ENCODE measurements at regions not wholly inside any gene's neighbourhood (a gene's known extent, or its start where the extent isn't known, plus 50 kb on each side); places are given as distances from the start of the nearest gene placed in this dataset.

GRCh38 chr11:37597776-37598175 lies 999.7 kb upstream of the RAG2 start:
- no peaks in the 10 kb centered on the region for H4K20me1 ChIP-seq (ENCODE audit: insufficient read depth, low read depth, low read length)
- no peak overlapping the region for H3K9ac ChIP-seq (ENCODE audit: low read length)
- H3K27me3 ChIP-seq (ENCODE audit: low read length): no peaks in the 10 kb centered on the region
- H3K36me3 ChIP-seq (ENCODE audit: insufficient read depth, low read length): no peaks in the 10 kb centered on the region
- no peaks in the 10 kb centered on the region for H3K9me2 ChIP-seq (replicated peaks; ENCODE audit: insufficient read depth, low read length)
- peaks cover 29% of the 10 kb centered on the region for H3K9me3 ChIP-seq (ENCODE audit: low read length)
- no peak overlapping the region for H3K4me3 ChIP-seq (ENCODE audit: low read length)
- H3K27ac ChIP-seq (ENCODE audit: low read length): no peak overlapping the region
- no peaks in the 10 kb centered on the region for H3K4me1 ChIP-seq (ENCODE audit: low read length)
- H3K4me2 ChIP-seq (ENCODE audit: low read depth, low read length, poor library complexity, severe bottlenecking): no peak overlapping the region
- no peaks in the 10 kb centered on the region for H3K79me2 ChIP-seq (ENCODE audit: low read length)
- DNase-seq: no peak
- no peak overlapping the region for H2AFZ ChIP-seq (ENCODE audit: low read length)

- no peaks in the 10 kb centered on the region for H3K4me1 ChIP-seq (ENCODE audit: low read length)
- no peak overlapping the region for H2AFZ ChIP-seq (ENCODE audit: low read length)
- no peaks in the 10 kb centered on the region for H3K27me3 ChIP-seq (ENCODE audit: low read length)
- no peak overlapping the region for H3K27ac ChIP-seq (ENCODE audit: low read length)
- H3K9me2 ChIP-seq (replicated peaks; ENCODE audit: insufficient read depth, low read length): no peaks in the 10 kb centered on the region
- peaks cover 20% of the 10 kb centered on the region for H3K9me3 ChIP-seq (ENCODE audit: low read length)
- H3K4me2 ChIP-seq (ENCODE audit: low read depth, low read length, poor library complexity, severe bottlenecking): no peak overlapping the region
- no peaks in the 10 kb centered on the region for H3K79me2 ChIP-seq (ENCODE audit: low read length)
- DNase-seq: no peak
- no peaks in the 10 kb centered on the region for H3K36me3 ChIP-seq (ENCODE audit: insufficient read depth, low read length)
- H4K20me1 ChIP-seq (ENCODE audit: insufficient read depth, low read depth, low read length): no peaks in the 10 kb centered on the region
- H3K4me3 ChIP-seq (ENCODE audit: low read length): no peak overlapping the region
- no peak overlapping the region for H3K9ac ChIP-seq (ENCODE audit: low read length)
These were observed 997.8 kb upstream of the RAG2 start for GRCh38 chr11:37595845-37596244.

GRCh38 chr11:37574361-37574760 lies 976.3 kb upstream of the RAG2 start:
- Histone ChIP-seq H2AFZ (ENCODE audit: low read length) (no peak overlapping the region), H3K79me2 (ENCODE audit: low read length) (no peaks in the 10 kb centered on the region), H3K36me3 (ENCODE audit: insufficient read depth, low read length) (no peaks in the 10 kb centered on the region), H3K9me2 (replicated peaks; ENCODE audit: insufficient read depth, low read length) (no peaks in the 10 kb centered on the region), H3K4me3 (ENCODE audit: low read length) (no peak overlapping the region), H4K20me1 (ENCODE audit: insufficient read depth, low read depth, low read length) (no peaks in the 10 kb centered on the region), H3K9me3 (ENCODE audit: low read length) (peaks cover 27% of the 10 kb centered on the region), H3K4me2 (ENCODE audit: low read depth, low read length, poor library complexity, severe bottlenecking) (no peak overlapping the region), H3K27me3 (ENCODE audit: low read length) (no peaks in the 10 kb centered on the region), H3K27ac (ENCODE audit: low read length) (no peak overlapping the region), H3K9ac (ENCODE audit: low read length) (no peak overlapping the region), H3K4me1 (ENCODE audit: low read length) (no peaks in the 10 kb centered on the region)
- DNase-seq: no peak

- no peak overlapping the region for H3K4me2 ChIP-seq (ENCODE audit: low read depth, low read length, poor library complexity, severe bottlenecking)
- no peaks in the 10 kb centered on the region for H4K20me1 ChIP-seq (ENCODE audit: insufficient read depth, low read depth, low read length)
- DNase-seq: no peak
- H2AFZ ChIP-seq (ENCODE audit: low read length): no peak overlapping the region
- no peaks in the 10 kb centered on the region for H3K27me3 ChIP-seq (ENCODE audit: low read length)
- no peaks in the 10 kb centered on the region for H3K79me2 ChIP-seq (ENCODE audit: low read length)
- H3K4me1 ChIP-seq (ENCODE audit: low read length): no peaks in the 10 kb centered on the region
- H3K9me3 ChIP-seq (ENCODE audit: low read length): peaks cover 36% of the 10 kb centered on the region
- no peak overlapping the region for H3K9ac ChIP-seq (ENCODE audit: low read length)
- no peak overlapping the region for H3K4me3 ChIP-seq (ENCODE audit: low read length)
- H3K27ac ChIP-seq (ENCODE audit: low read length): no peak overlapping the region
- H3K9me2 ChIP-seq (replicated peaks; ENCODE audit: insufficient read depth, low read length): no peaks in the 10 kb centered on the region
- no peaks in the 10 kb centered on the region for H3K36me3 ChIP-seq (ENCODE audit: insufficient read depth, low read length)
These were observed 974.6 kb upstream of the RAG2 start for GRCh38 chr11:37572491-37573171.

GRCh38 chr11:37571246-37571645 lies 973.2 kb upstream of the RAG2 start:
- H3K27ac ChIP-seq (ENCODE audit: low read length): no peak overlapping the region
- H3K9me3 ChIP-seq (ENCODE audit: low read length): peaks cover 36% of the 10 kb centered on the region
- no peak overlapping the region for H3K4me3 ChIP-seq (ENCODE audit: low read length)
- H3K4me1 ChIP-seq (ENCODE audit: low read length): no peaks in the 10 kb centered on the region
- DNase-seq: no peak
- H3K9ac ChIP-seq (ENCODE audit: low read length): no peak overlapping the region
- no peaks in the 10 kb centered on the region for H3K36me3 ChIP-seq (ENCODE audit: insufficient read depth, low read length)
- H3K4me2 ChIP-seq (ENCODE audit: low read depth, low read length, poor library complexity, severe bottlenecking): no peak overlapping the region
- H3K9me2 ChIP-seq (replicated peaks; ENCODE audit: insufficient read depth, low read length): no peaks in the 10 kb centered on the region
- no peaks in the 10 kb centered on the region for H3K79me2 ChIP-seq (ENCODE audit: low read length)
- no peaks in the 10 kb centered on the region for H3K27me3 ChIP-seq (ENCODE audit: low read length)
- H4K20me1 ChIP-seq (ENCODE audit: insufficient read depth, low read depth, low read length): no peaks in the 10 kb centered on the region
- no peak overlapping the region for H2AFZ ChIP-seq (ENCODE audit: low read length)

GRCh38 chr11:37560991-37561390 lies 963.0 kb upstream of the RAG2 start:
- no peaks in the 10 kb centered on the region for H3K4me1 ChIP-seq (ENCODE audit: low read length)
- H3K9me2 ChIP-seq (replicated peaks; ENCODE audit: insufficient read depth, low read length): no peaks in the 10 kb centered on the region
- no peaks in the 10 kb centered on the region for H3K36me3 ChIP-seq (ENCODE audit: insufficient read depth, low read length)
- H3K79me2 ChIP-seq (ENCODE audit: low read length): no peaks in the 10 kb centered on the region
- peaks cover 28% of the 10 kb centered on the region for H3K9me3 ChIP-seq (ENCODE audit: low read length)
- H3K9ac ChIP-seq (ENCODE audit: low read length): no peak overlapping the region
- H4K20me1 ChIP-seq (ENCODE audit: insufficient read depth, low read depth, low read length): no peaks in the 10 kb centered on the region
- no peak overlapping the region for H3K27ac ChIP-seq (ENCODE audit: low read length)
- H2AFZ ChIP-seq (ENCODE audit: low read length): no peak overlapping the region
- no peak overlapping the region for H3K4me3 ChIP-seq (ENCODE audit: low read length)
- H3K27me3 ChIP-seq (ENCODE audit: low read length): no peaks in the 10 kb centered on the region
- DNase-seq: no peak
- no peak overlapping the region for H3K4me2 ChIP-seq (ENCODE audit: low read depth, low read length, poor library complexity, severe bottlenecking)

- no peaks in the 10 kb centered on the region for H3K36me3 ChIP-seq (ENCODE audit: insufficient read depth, low read length)
- no peaks in the 10 kb centered on the region for H3K79me2 ChIP-seq (ENCODE audit: low read length)
- H3K27ac ChIP-seq (ENCODE audit: low read length): no peak overlapping the region
- no peak overlapping the region for H3K4me3 ChIP-seq (ENCODE audit: low read length)
- no peaks in the 10 kb centered on the region for H3K27me3 ChIP-seq (ENCODE audit: low read length)
- H4K20me1 ChIP-seq (ENCODE audit: insufficient read depth, low read depth, low read length): no peaks in the 10 kb centered on the region
- no peaks in the 10 kb centered on the region for H3K9me2 ChIP-seq (replicated peaks; ENCODE audit: insufficient read depth, low read length)
- H3K4me2 ChIP-seq (ENCODE audit: low read depth, low read length, poor library complexity, severe bottlenecking): no peak overlapping the region
- H3K9ac ChIP-seq (ENCODE audit: low read length): no peak overlapping the region
- no peaks in the 10 kb centered on the region for H3K4me1 ChIP-seq (ENCODE audit: low read length)
- no peak for DNase-seq
- peaks cover 28% of the 10 kb centered on the region for H3K9me3 ChIP-seq (ENCODE audit: low read length)
- no peak overlapping the region for H2AFZ ChIP-seq (ENCODE audit: low read length)
These were observed 962.3 kb upstream of the RAG2 start for GRCh38 chr11:37560346-37560745.

GRCh38 chr11:37558619-37559210 lies 960.7 kb upstream of the RAG2 start:
- no peak overlapping the region for H3K27ac ChIP-seq (ENCODE audit: low read length)

More at GRCh38 chr11:37558619-37559210, 960.7 kb upstream of the RAG2 start:
- no peaks in the 10 kb centered on the region for H3K9me2 ChIP-seq (replicated peaks; ENCODE audit: insufficient read depth, low read length)
- H4K20me1 ChIP-seq (ENCODE audit: insufficient read depth, low read depth, low read length): no peaks in the 10 kb centered on the region
- no peaks in the 10 kb centered on the region for H3K36me3 ChIP-seq (ENCODE audit: insufficient read depth, low read length)
- no peak overlapping the region for H3K9ac ChIP-seq (ENCODE audit: low read length)
- H3K4me2 ChIP-seq (ENCODE audit: low read depth, low read length, poor library complexity, severe bottlenecking): no peak overlapping the region
- H3K4me3 ChIP-seq (ENCODE audit: low read length): no peak overlapping the region
- no peak overlapping the region for H2AFZ ChIP-seq (ENCODE audit: low read length)
- no peaks in the 10 kb centered on the region for H3K79me2 ChIP-seq (ENCODE audit: low read length)
- no peak for DNase-seq
- H3K4me1 ChIP-seq (ENCODE audit: low read length): no peaks in the 10 kb centered on the region
- H3K27me3 ChIP-seq (ENCODE audit: low read length): no peaks in the 10 kb centered on the region
- peaks cover 32% of the 10 kb centered on the region for H3K9me3 ChIP-seq (ENCODE audit: low read length)
